Osteocyte (in vitro differentiated cells): ENCODE measurements at regions not wholly inside any gene's neighbourhood (a gene's known extent, or its start where the extent isn't known, plus 50 kb on each side); places are given as distances from the start of the nearest gene placed in this dataset.

ENCODE experiments used
- DNase-seq: peaks from one replicate; pipeline ENCODE4 v3.0.0; 2021; ENCODE audit warnings: mixed read lengths; ENCODE audit not compliant: unreplicated experiment; ENCODE audit errors: extremely low spot score
- H3K27ac Mint-ChIP-seq: one replicate; pipeline ENCODE4 v1.8.0; 2021; ENCODE audit warnings: mild to moderate bottlenecking, mixed read lengths; ENCODE audit not compliant: unreplicated experiment
- H3K27me3 Mint-ChIP-seq: one replicate; pipeline ENCODE4 v1.8.0; 2021; ENCODE audit warnings: mixed read lengths; ENCODE audit not compliant: unreplicated experiment
- H3K36me3 Mint-ChIP-seq: one replicate; pipeline ENCODE4 v1.8.0; 2021; ENCODE audit warnings: mixed read lengths; ENCODE audit not compliant: unreplicated experiment
- H3K4me1 Mint-ChIP-seq: one replicate; pipeline ENCODE4 v1.8.0; 2021; ENCODE audit warnings: mixed read lengths; ENCODE audit not compliant: unreplicated experiment
- H3K4me3 Mint-ChIP-seq: one replicate; pipeline ENCODE4 v1.8.0; 2021; ENCODE audit warnings: mild to moderate bottlenecking, moderate library complexity, mixed read lengths; ENCODE audit not compliant: unreplicated experiment
- H3K9me3 Mint-ChIP-seq: one replicate; pipeline ENCODE4 v1.8.0; 2021; ENCODE audit warnings: mixed read lengths; ENCODE audit not compliant: unreplicated experiment
- TF ChIP-seq, protein P1 (sequence below): fragments of 200-600 bp; sonication (generic); IDR thresholded peaks from 2 replicates; pipeline ENCODE4 v1.5.0; 2021; ENCODE audit warnings: antibody characterized with exemption, mild to moderate bottlenecking, moderate library complexity

DNA sequence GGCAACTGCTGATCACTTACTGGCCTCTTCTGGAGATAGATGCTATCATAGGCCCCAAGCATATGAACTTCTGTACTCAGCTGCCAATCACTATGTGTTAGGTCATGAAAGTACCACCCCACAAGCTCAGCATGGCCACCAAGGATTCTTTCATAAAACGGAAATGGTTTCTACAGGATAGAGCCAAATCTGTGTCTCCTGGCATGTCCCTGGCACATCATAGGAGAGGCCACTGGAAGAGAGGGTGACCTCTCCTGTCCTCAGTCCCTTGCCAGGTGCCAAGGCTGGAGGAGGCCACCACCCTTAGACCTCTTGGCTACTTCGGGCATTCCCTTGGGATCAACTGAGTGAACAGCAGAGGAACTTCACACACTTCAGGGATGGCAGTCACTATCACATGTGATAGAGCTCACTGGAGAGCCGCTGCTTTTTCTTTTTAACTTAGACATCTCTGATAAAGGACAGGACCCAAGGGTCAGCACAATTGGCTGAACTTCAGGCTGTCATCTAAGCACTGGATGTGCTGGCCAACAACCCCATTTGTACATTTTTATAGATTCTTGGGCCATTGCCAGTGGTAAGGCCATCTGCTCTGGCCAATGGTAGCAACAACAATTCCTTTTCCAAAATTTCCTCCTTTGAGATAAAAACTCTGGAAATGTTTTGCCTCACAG lies 425.2 kb downstream of the SQOR start:
- Mint-ChIP-seq H3K27me3 (no peaks in the 10 kb centered on the region), H3K4me3 (no peak overlapping the region), H3K27ac (no peak overlapping the region), H3K4me1 (no peaks in the 10 kb centered on the region), H3K9me3 (peaks cover 15% of the 10 kb centered on the region), H3K36me3 (no peaks in the 10 kb centered on the region)
- DNase-seq = no peak
- TF ChIP-seq, protein P1, sequence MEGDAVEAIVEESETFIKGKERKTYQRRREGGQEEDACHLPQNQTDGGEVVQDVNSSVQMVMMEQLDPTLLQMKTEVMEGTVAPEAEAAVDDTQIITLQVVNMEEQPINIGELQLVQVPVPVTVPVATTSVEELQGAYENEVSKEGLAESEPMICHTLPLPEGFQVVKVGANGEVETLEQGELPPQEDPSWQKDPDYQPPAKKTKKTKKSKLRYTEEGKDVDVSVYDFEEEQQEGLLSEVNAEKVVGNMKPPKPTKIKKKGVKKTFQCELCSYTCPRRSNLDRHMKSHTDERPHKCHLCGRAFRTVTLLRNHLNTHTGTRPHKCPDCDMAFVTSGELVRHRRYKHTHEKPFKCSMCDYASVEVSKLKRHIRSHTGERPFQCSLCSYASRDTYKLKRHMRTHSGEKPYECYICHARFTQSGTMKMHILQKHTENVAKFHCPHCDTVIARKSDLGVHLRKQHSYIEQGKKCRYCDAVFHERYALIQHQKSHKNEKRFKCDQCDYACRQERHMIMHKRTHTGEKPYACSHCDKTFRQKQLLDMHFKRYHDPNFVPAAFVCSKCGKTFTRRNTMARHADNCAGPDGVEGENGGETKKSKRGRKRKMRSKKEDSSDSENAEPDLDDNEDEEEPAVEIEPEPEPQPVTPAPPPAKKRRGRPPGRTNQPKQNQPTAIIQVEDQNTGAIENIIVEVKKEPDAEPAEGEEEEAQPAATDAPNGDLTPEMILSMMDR = no peak

DNA sequence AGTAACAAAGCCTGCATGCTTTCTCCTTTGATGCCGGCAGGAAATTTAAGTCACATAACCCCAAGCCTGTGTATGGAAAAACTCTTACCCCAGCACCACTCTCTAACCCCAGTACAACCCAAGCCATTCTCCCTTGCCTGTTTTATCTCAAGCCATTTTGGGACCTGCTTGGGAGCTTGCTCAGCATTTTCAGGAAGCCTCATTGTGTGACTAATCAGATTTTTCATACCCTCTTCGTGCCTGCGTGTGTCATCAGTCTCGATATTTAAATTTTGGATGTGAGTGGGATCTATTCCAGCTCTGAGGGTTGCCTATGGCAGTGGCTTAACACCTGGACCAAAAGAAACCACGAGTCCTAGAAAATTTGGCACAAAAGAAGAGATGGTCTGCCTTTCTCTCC lies 426.2 kb downstream of the SQOR start:
- Mint-ChIP-seq H3K27ac (no peak overlapping the region), H3K9me3 (peaks cover 18% of the 10 kb centered on the region), H3K4me1 (no peaks in the 10 kb centered on the region), H3K36me3 (no peaks in the 10 kb centered on the region), H3K27me3 (no peaks in the 10 kb centered on the region), H3K4me3 (no peak overlapping the region)
- no peak for DNase-seq
- TF ChIP-seq, protein P1 = no peak

DNA sequence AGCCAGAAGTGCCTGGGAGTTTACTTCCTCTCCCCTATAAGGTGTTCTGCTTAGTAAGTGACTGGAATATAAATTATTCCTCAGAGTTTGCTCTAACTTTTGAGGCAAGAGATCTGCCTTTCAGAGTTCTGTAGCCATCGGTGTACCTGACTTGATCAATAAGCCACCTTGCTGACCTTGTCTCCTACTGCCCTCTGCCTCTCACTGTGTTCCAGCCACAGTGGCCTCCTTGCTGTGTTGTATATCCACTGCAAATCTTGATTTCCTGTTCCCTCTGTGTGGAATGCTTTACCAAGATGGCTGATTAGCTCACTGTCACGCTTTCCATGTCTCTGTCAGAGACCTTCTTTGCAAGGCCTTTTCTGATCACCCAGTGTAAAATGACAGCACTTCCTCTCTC lies 442.4 kb downstream of the SQOR start:
- TF ChIP-seq, protein P1 = no peak
- peaks cover 4% of the 10 kb centered on the region for H3K9me3 Mint-ChIP-seq
- no peak overlapping the region for H3K4me3 Mint-ChIP-seq
- no peaks in the 10 kb centered on the region for H3K4me1 Mint-ChIP-seq
- no peak for DNase-seq
- peaks cover 3% of the 10 kb centered on the region for H3K27me3 Mint-ChIP-seq
- H3K36me3 Mint-ChIP-seq = no peaks in the 10 kb centered on the region
- H3K27ac Mint-ChIP-seq = no peak overlapping the region

- Mint-ChIP-seq H3K27me3 (peaks cover 3% of the 10 kb centered on the region), H3K9me3 (peaks cover 4% of the 10 kb centered on the region), H3K4me1 (no peaks in the 10 kb centered on the region), H3K4me3 (no peak overlapping the region), H3K27ac (no peak overlapping the region), H3K36me3 (no peaks in the 10 kb centered on the region)
- TF ChIP-seq, protein P1 = no peak
- no peak for DNase-seq
Observed at GRCh38 chr15:46079046-46079445, 444.2 kb downstream of the SQOR start.

- Mint-ChIP-seq H3K4me3 (no peak overlapping the region), H3K9me3 (peaks cover 4% of the 10 kb centered on the region), H3K27me3 (peaks cover 3% of the 10 kb centered on the region), H3K4me1 (no peaks in the 10 kb centered on the region), H3K27ac (no peak overlapping the region), H3K36me3 (no peaks in the 10 kb centered on the region)
- TF ChIP-seq, protein P1 = no peak
- no peak for DNase-seq
Observed at GRCh38 chr15:46080016-46080415, 445.2 kb downstream of the SQOR start.
